ENCODE measurements at regions not wholly inside any gene's neighbourhood (a gene's known extent, or its start where the extent isn't known, plus 50 kb on each side); places are given as distances from the start of the nearest gene placed in this dataset.
"Not testable (repeated sequence)": the region's sequence is repeated elsewhere in the genome, so short reads cannot be mapped to it uniquely, and the experiment has no call there.

DNA sequence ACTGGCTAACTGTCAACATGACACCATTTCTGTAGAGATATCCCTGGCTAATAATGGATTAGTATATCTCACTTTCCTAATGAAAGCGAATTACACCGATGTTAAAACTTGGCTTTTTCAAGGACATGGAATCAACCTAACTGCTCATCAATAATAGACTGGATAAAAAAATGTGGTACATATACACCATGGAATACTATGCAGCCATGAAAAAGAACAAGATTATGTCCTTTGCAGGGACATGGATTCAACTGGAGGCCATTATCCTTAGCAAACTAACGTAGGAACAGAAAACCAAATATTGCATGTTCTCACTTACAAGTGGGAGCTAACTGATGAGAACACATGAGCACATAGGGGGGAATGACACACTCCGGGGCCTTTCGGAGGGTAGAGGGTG lies 62.6 kb downstream of the ZIC1 start:
- DNase-seq = no peak

DNA sequence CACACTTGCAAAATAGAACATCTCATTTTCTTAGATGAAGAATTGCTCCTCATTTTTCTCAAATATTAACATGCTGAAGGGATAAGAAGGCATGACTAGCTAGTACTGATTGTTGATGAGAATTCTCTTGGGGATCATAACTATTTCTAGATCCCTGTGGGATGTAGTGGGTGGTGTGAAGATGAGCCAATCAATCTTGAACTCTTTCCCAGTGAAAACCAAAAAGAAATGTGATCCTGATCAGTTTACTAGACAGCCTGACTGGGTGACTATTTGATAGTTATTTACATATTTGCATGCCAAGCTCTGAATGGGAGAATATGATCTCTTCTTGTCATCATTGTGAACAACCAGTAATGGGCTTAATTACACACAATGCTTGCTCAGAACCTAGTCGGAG lies 63.7 kb downstream of the ZIC1 start:
- DNase-seq = no peak

DNA sequence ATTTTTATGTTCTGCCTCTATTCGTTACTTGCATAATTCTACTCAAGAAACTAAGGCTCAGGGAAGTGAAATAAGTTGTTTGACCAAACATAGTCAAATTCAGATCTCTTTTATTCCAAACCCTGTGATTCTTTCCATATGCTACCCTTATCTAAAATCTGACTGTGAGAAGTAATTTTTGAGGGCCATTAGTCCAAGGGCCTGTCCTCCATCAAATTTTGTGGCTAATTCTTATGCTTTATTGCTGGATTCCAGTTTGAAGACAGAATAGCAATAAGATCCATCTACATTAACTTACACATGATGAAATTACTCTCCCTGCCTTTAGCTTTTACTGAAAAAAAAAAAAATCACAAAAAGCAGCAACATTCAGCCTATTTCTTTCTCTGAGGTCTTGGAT lies 74.0 kb downstream of the ZIC1 start:
- no peak for DNase-seq

DNA sequence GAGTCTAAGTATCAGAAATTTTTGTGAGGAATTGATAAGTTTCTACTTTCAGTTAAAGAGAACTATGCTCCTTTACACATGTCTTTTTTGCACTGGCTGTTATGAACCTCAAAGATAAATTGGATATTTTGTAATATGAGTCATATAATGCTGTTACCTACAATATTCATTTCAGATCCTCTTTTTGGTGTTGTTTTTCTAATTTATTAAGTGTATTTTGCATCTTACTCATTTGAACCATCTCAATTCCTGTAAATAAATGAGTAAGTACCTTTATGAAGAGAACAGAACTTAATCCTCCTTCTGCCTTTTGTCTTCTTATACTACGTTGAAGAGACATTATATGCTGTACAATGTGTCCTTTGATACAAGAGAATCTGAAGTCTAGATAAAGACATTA lies 74.4 kb downstream of the ZIC1 start:
- no peak for DNase-seq

DNA sequence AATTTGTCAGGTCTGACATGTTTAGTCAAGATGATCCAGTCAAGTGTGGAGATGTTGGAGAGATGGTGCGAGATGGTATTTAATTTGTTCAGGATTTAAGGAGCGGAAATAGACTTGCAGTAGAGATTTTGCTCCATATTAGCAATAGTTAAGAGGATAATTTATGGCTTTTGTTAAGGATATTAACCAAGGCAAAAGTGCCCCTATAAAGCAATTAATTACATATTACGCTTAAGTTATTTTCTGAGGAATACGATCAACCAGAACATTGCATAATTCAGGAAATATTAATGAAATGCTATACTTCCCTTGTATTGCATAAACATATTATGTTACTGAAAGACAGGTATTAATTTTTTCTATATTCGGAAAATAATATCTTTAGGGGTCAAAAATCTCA lies 83.9 kb downstream of the ZIC1 start:
- no peak for DNase-seq

DNA sequence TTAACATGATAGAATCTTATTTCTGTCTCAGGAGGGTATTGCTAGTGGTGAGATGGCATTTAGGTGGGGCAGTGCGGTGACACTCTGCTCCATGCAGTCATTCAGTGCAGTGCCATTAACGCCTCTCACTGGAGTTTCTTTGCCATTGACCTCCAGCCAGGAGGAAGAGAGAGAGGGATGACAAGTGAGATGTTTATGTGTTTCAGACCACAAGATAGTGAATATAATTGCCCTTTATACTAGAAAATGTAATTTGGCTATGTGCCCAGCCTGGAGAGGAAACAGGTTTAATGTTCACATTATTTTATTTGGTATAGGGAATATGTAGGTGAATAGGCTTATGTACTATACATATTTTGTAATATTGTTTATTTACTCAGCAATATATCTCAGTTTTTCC lies 84.5 kb downstream of the ZIC1 start:
- no peak for DNase-seq

DNA sequence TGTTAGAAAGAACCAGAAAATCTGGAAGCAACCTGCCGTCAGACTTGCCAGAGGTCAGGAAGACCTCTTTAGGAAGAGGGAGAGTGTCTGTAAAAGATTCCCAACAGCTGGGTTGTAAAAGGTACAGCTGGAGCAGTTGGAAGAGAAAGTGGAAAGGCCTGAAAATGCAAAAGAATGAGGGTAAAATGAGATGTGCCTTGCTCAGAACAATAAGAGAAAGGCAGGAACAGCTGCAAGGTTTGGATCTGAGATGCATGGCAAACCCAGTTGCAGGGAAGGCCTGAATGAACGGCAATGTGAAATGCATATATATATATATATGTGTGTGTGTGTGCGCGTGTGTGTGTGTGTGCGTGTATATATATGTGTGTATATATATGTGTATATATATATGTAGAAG lies 88.1 kb downstream of the ZIC1 start:
- DNase-seq = no peak

DNA sequence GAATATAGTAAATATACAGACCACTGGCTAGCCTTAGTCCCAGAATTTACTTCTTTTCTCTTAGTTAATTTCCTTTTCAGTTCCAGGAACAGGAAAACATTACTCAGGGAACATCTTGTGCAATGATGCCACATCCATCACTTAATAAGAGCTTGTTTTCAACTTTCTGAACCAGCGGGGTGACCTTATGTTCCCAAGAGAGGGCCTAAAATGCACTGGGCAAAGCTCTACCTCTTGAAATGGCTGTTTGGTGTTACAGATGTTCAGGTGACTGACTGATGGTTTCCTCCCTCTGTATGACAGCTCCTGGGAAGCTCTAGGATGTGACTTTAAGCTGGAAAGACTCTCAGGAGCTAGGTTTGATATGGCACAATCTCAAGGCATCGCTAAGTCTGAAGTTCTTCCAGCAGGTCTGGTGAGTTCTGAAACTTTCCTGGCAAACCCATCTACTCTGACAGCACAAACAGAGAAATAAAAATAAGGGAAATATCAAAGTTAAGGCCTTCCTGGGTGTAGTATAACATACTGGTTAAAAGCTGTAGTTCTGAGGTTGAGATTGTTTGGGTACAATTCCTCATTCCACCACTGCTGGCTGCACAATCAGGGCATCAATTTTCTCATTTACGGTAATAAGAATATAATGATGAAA lies 98.6 kb downstream of the ZIC1 start:
- DNase-seq = no peak

DNA sequence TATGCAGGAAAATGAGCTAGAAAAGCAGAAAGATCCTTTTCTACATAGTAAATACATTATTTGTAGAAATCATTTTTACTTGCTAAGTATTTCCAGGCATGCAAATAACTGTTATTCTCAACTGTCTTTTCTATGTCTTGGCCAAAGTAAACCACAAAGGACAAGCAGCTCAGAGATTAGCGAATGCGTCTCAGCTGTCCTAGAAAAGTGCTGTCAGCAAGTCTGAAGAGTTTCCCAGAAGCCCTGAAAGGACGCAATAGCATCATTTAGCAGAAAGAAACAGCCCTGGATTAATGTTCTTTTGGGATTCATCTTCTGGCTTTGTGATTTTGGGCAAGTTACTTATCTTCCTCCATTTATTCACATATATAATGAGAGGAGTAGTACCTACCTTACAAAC lies 100.3 kb downstream of the ZIC1 start:
- no peak for DNase-seq

DNA sequence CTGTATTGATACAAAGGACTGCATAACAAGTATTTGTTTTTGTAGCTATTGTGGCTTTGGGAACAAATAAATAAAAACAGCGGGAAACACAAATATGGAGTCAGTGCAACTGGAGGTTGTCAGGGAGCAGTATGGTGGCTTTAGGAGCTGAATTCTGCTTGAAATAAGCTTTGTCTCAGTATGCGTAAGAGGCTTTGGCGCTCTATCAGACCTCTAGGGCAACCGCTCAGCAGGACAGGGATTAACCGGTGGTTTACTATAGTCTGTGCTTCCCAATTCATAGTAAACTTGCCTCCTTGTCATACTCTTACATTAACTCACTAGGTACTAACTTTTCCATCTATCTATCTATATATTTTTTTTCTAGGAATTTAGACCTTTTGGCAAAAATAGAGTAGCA lies 104.6 kb downstream of the ZIC1 start:
- DNase-seq = no peak

DNA sequence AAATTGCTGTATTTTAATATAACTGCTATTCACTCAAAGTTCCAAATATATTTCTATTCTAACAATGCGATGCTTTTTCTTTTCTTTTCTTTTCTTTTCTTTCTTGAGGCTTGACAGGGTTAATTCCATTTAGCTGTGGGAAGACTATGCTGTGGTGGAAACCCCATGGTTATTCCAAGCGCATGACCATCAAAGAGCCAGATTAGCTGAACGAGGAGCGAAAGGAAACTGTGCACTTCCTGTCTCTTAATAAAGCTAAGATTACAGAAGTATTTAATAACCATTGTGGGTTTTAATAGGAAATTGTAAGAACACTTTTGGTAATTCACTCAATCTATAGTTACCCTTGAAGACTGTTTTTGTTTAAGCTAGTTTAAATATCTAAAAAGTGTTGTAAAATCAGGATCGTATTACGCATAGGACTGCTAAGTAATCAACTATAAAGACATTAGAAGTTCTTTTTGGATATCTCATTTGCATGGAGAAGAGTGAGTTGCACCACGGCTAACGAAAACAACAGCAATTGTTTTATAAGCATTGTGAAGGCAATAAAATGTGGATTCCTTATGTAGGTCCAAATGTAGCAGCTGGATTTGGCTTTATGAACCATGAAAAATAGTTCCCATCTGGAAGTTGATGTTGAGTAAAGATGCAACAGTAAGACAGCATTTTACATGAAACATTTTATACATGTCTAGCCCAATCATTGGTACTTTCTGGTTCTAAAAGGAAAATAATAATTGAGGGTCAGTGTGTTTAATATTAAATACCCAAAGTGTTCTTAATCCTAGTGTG lies 105.4 kb downstream of the ZIC1 start:
- DNase-seq = no peak

DNA sequence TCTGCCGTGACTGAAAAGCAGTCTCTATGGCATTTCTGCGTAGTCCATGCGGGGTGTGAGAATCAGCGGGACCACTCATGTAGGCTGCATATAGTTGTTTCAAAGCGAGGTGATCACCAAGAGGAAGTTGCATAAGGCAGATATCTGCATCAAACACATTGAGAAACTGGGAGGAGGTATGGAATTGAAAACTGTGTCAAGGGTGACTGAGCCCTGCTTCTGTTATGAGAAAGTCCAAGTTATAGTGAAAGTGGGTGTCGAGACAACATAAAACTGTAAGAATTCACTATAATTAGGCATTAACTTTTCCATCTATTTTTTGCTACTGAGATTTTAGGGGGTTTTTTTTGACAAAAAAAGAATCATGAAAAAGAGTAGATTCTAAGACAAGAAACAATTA lies 109.3 kb downstream of the ZIC1 start:
- DNase-seq = no peak

DNA sequence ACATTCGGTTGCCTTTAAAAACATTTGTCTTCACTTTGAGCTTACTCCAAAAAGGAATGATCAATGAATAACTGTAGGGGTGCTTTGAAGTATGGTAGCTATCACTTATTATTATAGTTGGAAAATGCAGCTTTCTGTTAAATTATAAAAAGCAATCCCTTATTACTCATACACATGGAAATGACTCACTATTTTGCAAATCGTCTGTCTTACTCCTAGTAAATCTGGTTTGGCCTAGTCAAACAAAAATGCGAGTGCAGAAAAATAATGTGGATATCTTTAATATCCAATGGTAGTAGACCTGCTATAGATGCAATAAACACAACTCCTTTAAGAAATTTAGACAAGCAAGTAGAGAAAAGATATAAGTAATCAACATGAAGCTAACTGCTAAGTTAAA lies 112.5 kb downstream of the ZIC1 start:
- no peak for DNase-seq

DNA sequence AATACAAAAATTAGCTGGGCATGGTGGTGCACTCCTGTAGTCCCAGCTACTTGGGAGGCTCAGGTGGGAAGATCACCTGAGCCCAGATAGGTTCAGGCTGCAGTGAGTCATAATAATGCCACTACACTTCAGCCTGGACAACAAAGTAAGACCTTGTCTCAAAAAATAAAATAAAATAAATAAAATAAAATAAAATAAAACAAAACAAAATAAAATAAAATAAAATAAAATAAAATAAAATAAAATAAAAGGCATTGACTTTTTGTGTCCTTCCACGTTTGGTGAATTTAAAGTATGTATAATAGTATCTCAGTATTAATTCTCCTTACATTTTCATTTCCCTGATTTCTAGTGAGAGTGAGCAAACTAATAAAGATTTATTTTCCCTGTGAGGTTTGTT lies 113.6 kb downstream of the ZIC1 start:
- DNase-seq = not testable (repeated sequence)

DNA sequence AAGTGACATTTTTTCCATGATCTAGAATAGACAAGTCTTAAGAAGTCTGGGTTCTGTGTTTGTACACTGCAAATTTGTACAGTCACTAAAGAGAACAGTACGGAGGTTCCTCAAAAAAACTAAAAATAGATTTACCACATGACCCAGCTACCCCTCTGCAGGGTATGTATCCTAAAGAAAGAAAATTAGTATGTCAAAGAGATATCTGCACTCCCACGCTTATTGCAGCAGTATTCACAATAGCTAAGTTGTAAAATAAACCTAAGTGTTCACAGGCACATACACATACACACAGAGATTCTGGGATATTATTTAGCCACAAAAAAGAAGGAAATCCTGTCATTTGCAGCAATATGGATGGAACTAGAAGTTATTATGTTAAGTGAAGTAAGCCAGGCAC lies 120.4 kb downstream of the ZIC1 start:
- no peak for DNase-seq

DNA sequence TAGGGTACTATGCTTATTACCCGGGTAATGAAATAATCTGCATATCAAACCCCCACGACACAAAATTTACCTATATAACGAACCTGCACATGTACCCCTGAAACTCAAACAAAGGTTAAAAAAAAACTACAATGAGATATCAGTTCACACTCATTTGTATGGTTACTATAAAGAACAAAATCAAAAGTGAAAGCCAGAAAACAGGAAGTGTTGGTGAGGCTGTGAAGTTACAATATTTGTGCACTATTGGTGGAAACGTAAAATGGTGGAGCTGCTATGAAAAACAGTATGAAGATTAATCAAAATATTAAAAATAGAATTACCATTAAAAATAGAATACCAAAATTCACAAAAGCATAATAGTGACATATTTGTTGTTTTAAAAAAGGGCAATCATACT lies 128.9 kb downstream of the ZIC1 start:
- DNase-seq = no peak

DNA sequence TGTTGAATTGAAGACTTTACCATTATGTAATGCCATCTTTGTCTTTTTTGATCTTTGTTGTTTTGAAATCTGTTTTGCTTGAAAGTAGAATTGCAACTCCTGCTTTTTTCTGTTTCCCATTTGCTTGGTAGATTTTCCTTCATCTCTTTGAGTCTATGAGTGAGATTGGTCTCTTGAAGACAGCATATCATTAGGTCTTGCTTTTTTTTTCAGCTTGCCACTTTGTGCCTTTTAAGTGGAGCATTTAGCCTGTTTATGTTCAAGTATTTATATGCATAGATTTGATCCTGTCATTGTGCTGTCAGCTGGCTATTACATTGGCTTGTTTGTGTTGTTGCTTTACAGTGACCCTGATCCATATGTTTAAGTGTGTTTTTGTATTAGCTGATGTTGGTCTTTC lies 131.8 kb downstream of the ZIC1 start:
- no peak for DNase-seq

DNA sequence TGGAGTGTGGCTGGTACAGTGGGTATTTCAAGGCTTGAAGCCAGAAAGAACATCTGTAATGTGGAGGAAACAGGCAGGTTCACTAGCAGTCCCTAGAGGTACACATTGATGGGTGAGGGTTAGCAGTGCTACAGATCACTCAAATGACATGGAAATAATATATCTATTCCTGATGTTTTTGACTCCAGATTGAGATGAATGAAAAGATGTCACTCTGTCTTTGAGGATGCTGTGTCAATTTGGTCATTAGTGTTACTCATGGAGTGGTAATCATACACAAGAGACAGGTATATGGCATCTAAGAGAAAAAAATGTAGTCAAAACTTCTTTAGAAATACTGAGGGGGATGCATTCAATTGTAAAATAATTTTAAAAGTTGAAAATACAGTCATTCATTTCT lies 135.1 kb downstream of the ZIC1 start:
- DNase-seq = no peak

DNA sequence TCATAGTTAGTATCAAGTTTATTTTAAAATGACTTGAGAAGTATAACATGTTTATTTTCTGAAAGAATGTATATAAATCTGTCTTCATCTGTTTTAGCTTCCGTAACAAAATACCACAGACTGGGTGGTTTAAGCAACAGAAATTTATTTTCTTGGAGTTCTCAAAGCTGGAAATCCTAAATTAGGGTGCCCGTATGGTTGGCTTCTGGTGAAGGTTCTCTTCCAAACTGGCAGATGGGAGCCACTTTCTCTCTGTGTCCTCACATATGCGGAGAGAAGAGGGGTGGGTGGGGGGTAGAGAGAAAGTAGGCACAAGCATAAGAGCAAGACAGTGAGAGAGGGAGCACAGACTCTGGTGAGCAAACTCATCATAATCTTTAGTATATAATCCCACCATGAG lies 142.3 kb downstream of the ZIC1 start:
- DNase-seq = no peak

DNA sequence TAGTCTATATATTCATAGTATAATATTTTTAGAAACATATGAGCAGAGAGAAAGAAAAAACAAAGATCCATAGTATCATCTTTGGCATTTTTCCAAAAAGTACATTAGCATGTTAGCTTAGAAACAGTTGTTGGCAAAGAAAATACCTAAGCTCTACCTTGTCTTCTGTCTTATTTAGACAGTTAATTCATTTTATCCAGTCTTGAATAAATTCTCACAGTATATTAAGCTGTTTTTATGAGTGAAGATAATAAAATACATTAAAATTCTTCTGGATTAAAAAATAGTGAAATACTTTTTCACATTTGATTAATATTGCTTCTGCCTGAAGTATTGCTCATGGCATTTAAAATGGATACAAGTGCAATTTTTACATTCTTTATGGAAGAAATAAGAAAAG lies 145.2 kb downstream of the ZIC1 start:
- DNase-seq = no peak

DNA sequence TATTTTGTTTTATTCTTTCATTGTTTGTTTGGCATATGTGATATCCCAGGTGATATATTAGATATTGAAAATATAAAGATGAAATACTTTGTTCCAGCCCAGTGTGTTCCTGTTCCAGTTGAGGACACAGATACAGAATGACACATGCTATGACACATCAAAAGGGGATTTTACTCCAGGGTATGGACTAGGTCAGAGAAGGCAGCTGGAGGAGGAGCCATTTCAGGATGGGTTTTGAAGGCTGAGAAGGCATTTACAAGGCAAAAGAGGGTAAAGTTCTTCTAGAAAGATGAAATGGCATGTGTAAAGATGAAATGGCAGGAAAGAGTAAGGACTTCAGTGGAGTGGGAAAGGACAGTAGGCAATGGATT lies 163.8 kb downstream of the ZIC1 start:
- DNase-seq = no peak

DNA sequence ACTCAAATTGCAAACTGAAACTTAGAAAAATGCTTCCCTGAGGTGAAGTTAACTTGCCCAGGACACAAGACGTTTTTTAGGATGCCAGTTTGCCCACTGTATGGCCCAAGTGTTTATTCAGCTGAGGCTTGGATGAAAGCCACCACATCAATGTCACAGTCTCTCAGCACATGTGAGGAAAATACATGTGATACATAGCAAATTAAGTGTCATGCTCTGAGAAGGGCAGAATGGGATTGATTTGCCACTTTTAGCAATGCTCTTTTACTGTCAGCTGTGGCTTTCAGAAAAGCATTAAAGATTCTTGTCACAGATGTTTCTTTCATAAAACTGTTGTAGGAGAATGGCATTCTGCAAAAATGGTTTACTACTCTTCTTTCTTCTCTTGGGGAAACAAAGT lies 165.5 kb downstream of the ZIC1 start:
- DNase-seq = no peak

DNA sequence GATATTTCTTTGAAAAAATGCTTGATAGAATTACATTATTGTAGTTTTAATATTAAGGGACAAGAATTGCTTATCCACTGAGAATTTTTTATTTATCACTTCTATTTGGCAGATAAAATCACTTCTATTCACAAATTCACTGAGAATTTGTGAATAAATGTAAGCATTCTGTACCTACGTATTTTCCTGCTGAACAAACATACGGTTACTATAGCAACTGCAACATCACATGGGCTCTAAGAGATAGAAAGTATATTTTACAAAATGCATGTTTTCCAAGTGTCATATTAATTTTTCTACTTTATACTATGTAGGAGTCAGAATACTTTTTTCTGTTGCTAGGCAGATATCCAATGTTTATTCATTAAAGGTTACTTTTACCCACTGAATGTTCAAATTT lies 166.2 kb downstream of the ZIC1 start:
- DNase-seq = no peak

DNA sequence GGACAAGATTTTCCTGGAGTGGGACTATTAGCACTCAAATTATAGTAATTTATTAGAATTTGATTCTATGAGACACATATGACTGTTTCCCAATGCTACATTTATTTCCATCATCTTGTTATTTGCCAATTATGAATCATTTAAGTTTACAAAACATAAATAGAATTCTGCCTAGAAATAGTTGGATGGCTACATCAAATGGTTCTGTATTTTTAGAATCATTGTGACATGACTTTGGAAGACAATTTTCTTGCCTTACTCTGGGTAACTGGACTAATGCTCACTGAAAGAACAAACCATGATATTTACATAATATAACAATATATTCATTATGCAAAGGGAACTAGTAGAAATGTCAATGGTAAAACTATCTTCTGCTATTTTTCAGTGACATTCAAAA lies 173.5 kb downstream of the ZIC1 start:
- DNase-seq = no peak

DNA sequence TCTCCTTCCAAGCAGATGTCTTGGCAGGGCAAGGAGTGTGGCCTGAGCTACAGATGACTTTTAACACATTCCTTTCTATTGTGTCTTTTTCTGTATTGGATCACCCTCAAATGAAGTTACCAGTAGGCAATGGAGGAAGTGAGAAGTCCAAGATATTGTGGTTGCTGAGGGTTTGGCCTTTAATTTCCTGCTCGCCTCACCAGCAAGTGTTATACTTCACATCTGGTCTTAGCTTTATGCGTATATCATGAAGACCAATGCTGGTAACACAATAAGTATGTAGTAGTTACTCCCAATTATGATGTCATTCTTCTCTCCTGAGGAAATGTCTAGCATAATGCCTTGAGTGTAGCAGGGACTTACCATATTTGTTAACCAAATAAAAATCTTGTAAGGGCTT lies 179.9 kb downstream of the ZIC1 start:
- no peak for DNase-seq
